NB4 (cell line): ENCODE measurements at regions not wholly inside any gene's neighbourhood (a gene's known extent, or its start where the extent isn't known, plus 50 kb on each side); places are given as distances from the start of the nearest gene placed in this dataset.
"Not testable (repeated sequence)": the region's sequence is repeated elsewhere in the genome, so short reads cannot be mapped to it uniquely, and the experiment has no call there.

ENCODE experiments used
- DNase-seq: peaks from one replicate; pipeline ENCODE4 v3.0.0; 2010; ENCODE audit warnings: low read depth
- H3K4me3 ChIP-seq: one replicate; pipeline ENCODE4 v1.5.1; 2011; ENCODE audit warnings: mild to moderate bottlenecking, low read depth, low read length, moderate library complexity
- CTCF ChIP-seq: IDR thresholded peaks from one replicate; pipeline ENCODE4 v1.5.1; 2012; ENCODE audit warnings: low read depth, low read length
- MAX ChIP-seq: IDR thresholded peaks from 2 replicates; pipeline ENCODE4 v1.6.1; 2011; ENCODE audit warnings: low read depth, low read length
- MYC ChIP-seq: IDR thresholded peaks from 2 replicates; pipeline ENCODE4 v1.6.1; 2011; ENCODE audit warnings: low read depth, low read length
- POLR2A ChIP-seq: IDR thresholded peaks from 2 replicates; pipeline ENCODE4 v1.6.1; 2011; ENCODE audit warnings: mild to moderate bottlenecking; ENCODE audit not compliant: insufficient read length; ENCODE audit errors: extremely low read depth

- no peak for TF ChIP-seq POLR2A
- no peak for TF ChIP-seq MAX
- TF ChIP-seq CTCF = no peak
- TF ChIP-seq MYC = no peak
- no peak overlapping the region for H3K4me3 ChIP-seq
- no peak for DNase-seq
These were observed 301.0 kb downstream of the RWDD3 start for GRCh38 chr1:95534985-95535384.

- no peak overlapping the region for H3K4me3 ChIP-seq
These were observed 301.6 kb downstream of the RWDD3 start for GRCh38 chr1:95535614-95536013.

GRCh38 chr1:95536501-95536900 lies 302.5 kb downstream of the RWDD3 start:
- DNase-seq = no peak
- no peak overlapping the region for H3K4me3 ChIP-seq
- TF ChIP-seq MAX (no peak), MYC (no peak), POLR2A (no peak), CTCF (no peak)

More at GRCh38 chr1:95535614-95536013, 301.6 kb downstream of the RWDD3 start:
- DNase-seq = no peak
- TF ChIP-seq MAX (no peak), CTCF (no peak), MYC (no peak), POLR2A (no peak)

- no peak for TF ChIP-seq MAX
- no peak for TF ChIP-seq MYC
- TF ChIP-seq CTCF = no peak
- no peak for TF ChIP-seq POLR2A
- H3K4me3 ChIP-seq = no peak overlapping the region
- no peak for DNase-seq
These were observed 303.2 kb downstream of the RWDD3 start for GRCh38 chr1:95537176-95537575.

- not testable (repeated sequence) for DNase-seq, H3K4me3 ChIP-seq
These were observed 304.2 kb downstream of the RWDD3 start for GRCh38 chr1:95538242-95538641.

GRCh38 chr1:95542936-95543335 lies 308.9 kb downstream of the RWDD3 start:
- no peak overlapping the region for H3K4me3 ChIP-seq
- DNase-seq = no peak
- TF ChIP-seq MAX (no peak), POLR2A (no peak)

GRCh38 chr1:95547005-95547404 lies 313.0 kb downstream of the RWDD3 start:
- no peak overlapping the region for H3K4me3 ChIP-seq
- DNase-seq = no peak
- TF ChIP-seq MAX (no peak), POLR2A (no peak), CTCF (no peak), MYC (no peak)
